ENCODE measurements at regions not wholly inside any gene's neighbourhood (a gene's known extent, or its start where the extent isn't known, plus 50 kb on each side); places are given as distances from the start of the nearest gene placed in this dataset.

DNA sequence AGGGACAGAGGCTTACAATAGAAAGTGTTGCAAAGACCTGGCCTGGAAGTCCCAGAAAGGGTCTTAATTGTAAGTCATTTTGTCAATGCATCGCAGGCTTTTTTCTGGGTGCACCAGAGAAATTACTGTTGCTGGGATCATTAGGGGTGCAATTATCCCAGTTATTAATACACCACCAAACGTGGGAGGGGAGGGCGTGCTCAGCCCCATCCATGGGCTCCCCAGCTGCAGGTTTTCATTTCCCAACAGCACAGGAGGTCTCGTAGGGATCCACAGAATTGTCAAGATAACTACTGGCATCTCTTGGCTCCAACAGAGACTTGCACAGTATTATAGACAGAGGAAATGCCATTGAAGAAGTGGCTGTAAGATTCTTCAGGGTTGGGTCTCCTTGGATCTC, 69.6 kb upstream of the FZD7 start:
- TF ChIP-seq POLR2A (IDR thresholded peaks at IDR 0.05), result no peak
- TF ChIP-seq, protein P1, sequence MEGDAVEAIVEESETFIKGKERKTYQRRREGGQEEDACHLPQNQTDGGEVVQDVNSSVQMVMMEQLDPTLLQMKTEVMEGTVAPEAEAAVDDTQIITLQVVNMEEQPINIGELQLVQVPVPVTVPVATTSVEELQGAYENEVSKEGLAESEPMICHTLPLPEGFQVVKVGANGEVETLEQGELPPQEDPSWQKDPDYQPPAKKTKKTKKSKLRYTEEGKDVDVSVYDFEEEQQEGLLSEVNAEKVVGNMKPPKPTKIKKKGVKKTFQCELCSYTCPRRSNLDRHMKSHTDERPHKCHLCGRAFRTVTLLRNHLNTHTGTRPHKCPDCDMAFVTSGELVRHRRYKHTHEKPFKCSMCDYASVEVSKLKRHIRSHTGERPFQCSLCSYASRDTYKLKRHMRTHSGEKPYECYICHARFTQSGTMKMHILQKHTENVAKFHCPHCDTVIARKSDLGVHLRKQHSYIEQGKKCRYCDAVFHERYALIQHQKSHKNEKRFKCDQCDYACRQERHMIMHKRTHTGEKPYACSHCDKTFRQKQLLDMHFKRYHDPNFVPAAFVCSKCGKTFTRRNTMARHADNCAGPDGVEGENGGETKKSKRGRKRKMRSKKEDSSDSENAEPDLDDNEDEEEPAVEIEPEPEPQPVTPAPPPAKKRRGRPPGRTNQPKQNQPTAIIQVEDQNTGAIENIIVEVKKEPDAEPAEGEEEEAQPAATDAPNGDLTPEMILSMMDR (IDR thresholded peaks at IDR 0.05), result no peak
- TF ChIP-seq POLR2AphosphoS5 (IDR thresholded peaks at IDR 0.05), result no peak
